ENCODE measurements at regions not wholly inside any gene's neighbourhood (a gene's known extent, or its start where the extent isn't known, plus 50 kb on each side); places are given as distances from the start of the nearest gene placed in this dataset.

GRCh38 chr5:30030101-30030500 lies 1163.4 kb upstream of the CDH6 start (continued):
- TF ChIP-seq FOSL1 (IDR thresholded peaks at IDR 0.05; ENCODE audit: insufficient read depth, low read depth, low read length) (no peak), MAX (IDR thresholded peaks at IDR 0.05) (no peak), TAF1 (IDR thresholded peaks at IDR 0.05; ENCODE audit: low read depth, low read length) (no peak)

Measured in H1 (cell line).